Amniotic stem cell (primary cell): ENCODE measurements at regions not wholly inside any gene's neighbourhood (a gene's known extent, or its start where the extent isn't known, plus 50 kb on each side); places are given as distances from the start of the nearest gene placed in this dataset.

Experiments
- DNase-seq: peaks from one replicate; lab custom pipeline; 2025; lab: John Stamatoyannopoulos, UW

DNA sequence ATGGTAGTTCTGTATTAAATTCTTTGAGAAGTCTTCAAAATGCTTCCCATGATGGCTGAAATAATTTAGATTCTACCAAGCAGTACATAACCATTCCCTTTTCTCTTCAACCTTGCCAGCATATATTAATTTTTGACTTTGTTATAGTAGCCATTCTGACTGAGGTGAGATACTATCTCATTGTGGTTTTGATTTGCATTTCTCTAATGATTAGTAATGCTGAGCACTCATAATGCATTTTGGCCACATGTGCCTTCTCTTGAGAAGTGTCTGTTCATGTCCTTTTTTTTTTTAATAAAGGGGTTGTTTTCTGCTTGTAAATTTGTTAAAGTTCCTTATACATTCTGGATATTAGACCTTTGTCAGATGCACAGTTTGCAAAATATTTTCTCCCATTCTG, 173.9 kb downstream of the CALCRL start:
- no peak for DNase-seq

- no peak for DNase-seq
Measured at GRCh38 chr2:187272255-187272654, 175.8 kb downstream of the CALCRL start.

GRCh38 chr2:187271825-187272224, 176.2 kb downstream of the CALCRL start:
- no peak for DNase-seq

DNA sequence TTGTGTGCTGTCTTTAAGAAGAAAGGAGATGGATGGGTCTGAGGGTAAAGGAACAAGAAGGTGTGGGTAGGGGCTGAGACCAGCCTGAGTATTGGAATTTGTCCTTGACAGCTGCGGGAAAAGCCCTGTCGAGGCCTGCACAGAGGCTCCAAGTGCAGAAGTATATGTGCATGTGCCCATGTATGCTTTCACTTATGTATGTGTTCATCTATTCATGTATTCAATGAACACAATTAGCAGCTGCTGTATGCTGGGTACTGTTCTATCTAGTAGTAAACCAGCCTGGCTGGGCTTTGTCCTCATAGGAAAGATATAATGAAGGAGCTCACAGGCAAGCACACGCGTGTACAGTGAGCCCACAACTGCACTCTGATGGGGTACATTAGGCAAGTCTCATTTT, 181.4 kb downstream of the CALCRL start:
- no peak for DNase-seq

DNA sequence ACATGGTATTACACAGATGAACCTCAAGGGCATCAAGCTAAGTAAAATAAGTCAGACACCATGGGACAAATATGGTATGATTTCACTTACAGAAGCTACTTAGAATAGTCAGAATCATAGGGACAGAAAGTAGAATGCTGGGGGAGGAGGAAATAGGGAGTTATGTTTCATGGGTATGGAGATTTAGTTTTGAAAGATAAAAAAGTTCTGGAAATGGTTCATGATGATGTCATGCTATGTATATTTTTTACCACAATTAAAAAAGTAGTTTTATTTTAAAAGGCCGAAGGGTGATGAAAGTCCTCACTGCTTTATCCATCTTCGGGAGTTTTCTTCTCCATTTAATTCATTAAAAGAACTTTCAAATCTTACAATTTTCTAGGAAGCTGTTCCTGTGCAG, 181.9 kb downstream of the CALCRL start:
- DNase-seq, result no peak

DNA sequence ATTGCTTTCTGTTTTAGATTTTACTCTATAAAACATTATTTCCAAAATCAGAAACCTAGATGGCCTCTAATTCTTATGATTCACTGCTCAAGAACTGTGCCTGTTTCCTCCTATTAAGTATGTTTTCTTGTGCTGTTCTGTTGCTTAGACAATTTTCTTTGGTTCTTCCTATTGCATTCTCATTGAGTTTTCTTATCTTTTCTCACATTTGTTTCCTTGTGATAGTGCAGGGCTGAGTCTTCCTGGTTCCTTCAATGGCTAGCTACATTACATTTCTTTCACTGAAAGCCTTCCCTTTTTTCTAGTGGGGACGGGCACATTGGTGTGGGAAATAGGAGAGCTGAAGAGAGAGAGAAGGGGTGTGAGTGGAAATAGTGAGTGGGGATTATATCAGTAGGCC, 183.4 kb downstream of the CALCRL start:
- no peak for DNase-seq

DNA sequence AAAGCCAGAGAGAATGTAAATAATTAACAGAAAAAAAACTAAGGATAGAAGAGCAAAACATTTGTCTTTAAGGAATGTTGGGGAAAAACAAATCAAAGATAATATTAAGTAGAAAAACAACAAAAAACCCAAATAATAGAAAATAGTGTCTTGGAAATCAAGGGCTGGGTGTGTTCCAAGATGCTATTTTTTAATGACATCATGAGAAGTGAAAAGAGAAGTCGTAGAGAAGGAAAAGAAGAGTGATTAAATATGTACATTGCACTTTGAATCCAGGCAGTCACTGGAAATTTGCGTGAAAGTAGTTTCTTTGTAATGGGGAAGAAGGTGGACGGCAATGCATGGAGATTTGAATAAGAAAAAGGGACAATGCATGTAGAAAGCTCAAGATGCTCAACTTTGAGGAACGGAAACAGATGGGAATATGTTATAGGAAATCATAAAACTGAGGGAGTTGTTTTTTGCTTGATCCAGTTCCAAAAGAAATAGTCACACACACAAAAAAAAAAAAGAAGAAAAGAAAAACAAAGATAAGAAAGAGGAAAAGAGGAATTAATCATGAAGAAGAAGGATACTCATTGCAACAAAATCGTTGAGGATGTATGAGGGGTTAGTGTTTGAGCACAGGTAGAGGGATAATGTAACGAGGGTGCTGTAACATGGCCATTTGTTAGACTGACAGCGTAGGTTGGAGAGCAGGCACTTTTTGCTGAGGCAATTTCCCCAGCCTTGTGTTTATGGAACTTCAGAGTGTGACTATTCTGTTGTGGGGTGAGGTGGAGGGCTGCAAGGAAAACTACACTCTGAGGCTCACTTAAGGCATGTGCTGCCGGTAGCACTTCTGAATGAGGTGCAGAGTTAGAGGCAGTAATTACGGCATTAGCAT, 184.1 kb downstream of the CALCRL start:
- no peak for DNase-seq

- DNase-seq, result no peak
Measured at GRCh38 chr2:187261705-187262104, 186.3 kb downstream of the CALCRL start.

GRCh38 chr2:187252063-187252462, 196.0 kb downstream of the CALCRL start:
- no peak for DNase-seq

DNA sequence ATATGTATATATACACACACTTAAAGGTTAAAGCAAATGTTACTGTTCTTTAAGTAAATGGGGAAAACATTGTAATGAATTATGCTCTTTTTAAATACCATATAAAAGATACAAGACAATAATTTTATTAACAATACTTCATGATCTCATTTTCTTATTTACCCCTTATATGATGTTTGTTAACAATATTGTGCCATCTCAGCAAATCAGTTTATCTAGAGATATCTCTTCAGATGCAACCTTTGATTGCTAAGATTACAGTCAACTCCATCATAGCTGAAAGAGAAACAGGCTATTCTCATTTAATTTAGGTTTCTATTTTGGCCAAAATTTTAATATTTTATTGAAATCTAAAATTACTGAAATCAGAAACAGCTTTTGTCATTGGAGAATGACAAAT, 197.9 kb downstream of the CALCRL start:
- no peak for DNase-seq

DNA sequence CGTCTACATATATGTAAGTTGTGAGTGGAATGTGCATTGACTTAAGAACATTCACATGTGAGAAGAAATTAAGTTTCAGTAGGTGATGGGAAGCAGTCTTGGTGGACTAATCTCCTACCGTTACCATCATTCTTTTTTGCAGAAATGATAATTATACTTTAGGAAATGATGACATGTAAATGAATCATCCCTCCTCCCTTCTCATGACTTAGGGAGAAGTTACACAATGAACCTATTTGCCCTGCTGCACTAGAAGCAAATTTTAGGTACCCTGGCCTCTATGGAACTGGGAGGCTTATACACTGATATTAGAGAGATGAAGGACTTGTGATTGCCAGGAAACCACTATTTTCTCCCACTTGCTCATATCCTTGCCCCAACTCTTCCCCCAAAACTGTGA, 214.2 kb downstream of the CALCRL start:
- no peak for DNase-seq

GRCh38 chr2:187232749-187233148, 215.3 kb downstream of the CALCRL start:
- DNase-seq, result no peak

GRCh38 chr2:187230088-187230487, 218.0 kb downstream of the CALCRL start:
- no peak for DNase-seq

GRCh38 chr2:187228986-187229385, 219.1 kb downstream of the CALCRL start:
- DNase-seq, result no peak

- DNase-seq, result no peak
Measured at GRCh38 chr2:187224989-187225388, 223.1 kb downstream of the CALCRL start.

- no peak for DNase-seq
Measured at GRCh38 chr2:187220071-187220470, 228.0 kb downstream of the CALCRL start.

- no peak for DNase-seq
Measured at GRCh38 chr2:187215532-187216240, 232.4 kb downstream of the CALCRL start.

- DNase-seq, result no peak
Measured at GRCh38 chr2:187214306-187214705, 233.7 kb downstream of the CALCRL start.

DNA sequence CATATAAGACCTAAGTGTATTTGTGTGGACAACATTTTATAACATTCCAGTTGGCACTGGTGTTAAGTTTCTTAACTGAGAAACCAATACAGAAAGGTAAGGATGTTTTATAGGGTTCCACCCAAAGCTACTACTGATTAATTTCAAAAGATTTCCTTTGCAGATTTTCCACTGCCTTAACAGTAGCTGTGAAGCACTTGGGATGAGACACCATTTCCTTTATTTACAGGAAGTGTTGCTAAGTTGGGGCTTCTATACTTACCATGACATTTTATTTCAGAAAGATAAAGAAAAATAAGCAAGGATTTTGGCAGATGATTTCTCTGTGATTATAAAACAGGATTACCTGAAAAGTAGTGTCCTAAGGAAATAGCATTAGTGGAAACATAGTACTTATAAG, 234.3 kb downstream of the CALCRL start:
- DNase-seq, result no peak

- no peak for DNase-seq
Measured at GRCh38 chr2:187210726-187211125, 237.3 kb downstream of the CALCRL start.

DNA sequence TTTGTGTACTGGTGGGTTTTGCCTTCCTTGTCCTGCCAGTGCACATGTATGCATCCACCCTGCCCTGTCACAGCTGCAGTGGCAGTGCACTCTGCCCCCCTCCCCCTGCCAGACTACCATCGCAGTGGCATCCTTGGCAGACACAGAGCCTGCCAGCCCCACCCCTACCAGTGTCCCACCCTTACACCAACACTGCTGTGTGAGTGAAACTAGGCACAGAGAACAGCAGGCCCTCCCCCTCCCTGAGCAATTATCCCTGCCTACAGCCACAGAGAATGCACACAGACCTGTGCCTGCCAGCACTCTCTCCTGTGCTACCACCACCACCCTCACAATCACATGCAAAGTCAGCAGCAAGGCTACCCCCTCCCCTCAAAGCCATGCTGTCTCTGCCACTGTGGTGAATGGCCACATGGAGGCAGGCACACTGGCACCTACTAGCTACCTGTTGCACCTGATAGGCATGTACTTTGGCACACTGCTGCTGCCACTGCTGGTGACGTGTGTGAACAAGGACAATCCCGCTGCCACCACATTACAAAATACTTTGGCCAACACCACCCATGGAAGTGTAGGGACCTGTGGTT, 239.8 kb downstream of the CALCRL start:
- DNase-seq, result no peak

DNA sequence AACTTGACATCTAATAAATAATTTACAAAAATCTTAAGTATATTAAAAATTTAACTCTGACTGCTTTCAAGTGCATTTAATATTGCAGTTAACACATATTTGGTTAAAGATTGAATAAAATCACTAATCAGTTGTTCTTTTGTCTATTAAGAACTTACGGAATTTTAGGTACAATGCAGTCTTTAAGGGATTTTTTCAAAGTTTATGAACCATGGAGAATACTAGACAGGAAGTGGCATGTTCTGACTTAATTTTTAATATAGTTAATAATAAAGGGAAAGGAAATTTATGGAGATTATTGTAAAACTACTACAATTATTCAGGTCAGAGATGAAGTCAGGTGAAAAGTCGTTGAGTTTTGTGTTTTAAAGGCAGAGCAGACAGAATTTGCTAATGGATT, 240.9 kb downstream of the CALCRL start:
- no peak for DNase-seq

- no peak for DNase-seq
Measured at GRCh38 chr2:187206471-187206870, 241.6 kb downstream of the CALCRL start.
